GM19240 (cell line): ENCODE measurements at regions not wholly inside any gene's neighbourhood (a gene's known extent, or its start where the extent isn't known, plus 50 kb on each side); places are given as distances from the start of the nearest gene placed in this dataset.
"Not testable (repeated sequence)": the region's sequence is repeated elsewhere in the genome, so short reads cannot be mapped to it uniquely, and the experiment has no call there.

Experiments used
- DNase-seq: peaks from one replicate; pipeline ENCODE4 v3.0.0; 2011; ENCODE audit warnings: low spot score; ENCODE audit not compliant: insufficient read length

- no peak for DNase-seq
These were observed 114.5 kb downstream of the DACT1 start for GRCh38 chr14:58752289-58752688.

GRCh38 chr14:58752771-58753201, 115.0 kb downstream of the DACT1 start:
- no peak for DNase-seq

GRCh38 chr14:58755031-58755925, 117.5 kb downstream of the DACT1 start:
- DNase-seq = no peak

GRCh38 chr14:58760121-58760520, 122.4 kb downstream of the DACT1 start:
- DNase-seq = no peak

GRCh38 chr14:58762629-58763028, 124.9 kb downstream of the DACT1 start:
- no peak for DNase-seq

- no peak for DNase-seq
These were observed 125.4 kb downstream of the DACT1 start for GRCh38 chr14:58763210-58763609.

- no peak for DNase-seq
These were observed 127.7 kb downstream of the DACT1 start for GRCh38 chr14:58765418-58765831.

- no peak for DNase-seq
These were observed 128.1 kb downstream of the DACT1 start for GRCh38 chr14:58765843-58766242.

- DNase-seq = no peak
These were observed 131.4 kb downstream of the DACT1 start for GRCh38 chr14:58769011-58769643.

- DNase-seq = no peak
These were observed 132.0 kb downstream of the DACT1 start for GRCh38 chr14:58769771-58770170.

GRCh38 chr14:58770491-58770982, 132.8 kb downstream of the DACT1 start:
- DNase-seq = no peak

- DNase-seq = no peak
These were observed 133.3 kb downstream of the DACT1 start for GRCh38 chr14:58771016-58771415.

- DNase-seq = no peak
These were observed 134.4 kb downstream of the DACT1 start for GRCh38 chr14:58772116-58772515.

- no peak for DNase-seq
These were observed 135.2 kb downstream of the DACT1 start for GRCh38 chr14:58772794-58773620.

- DNase-seq = no peak
These were observed 136.8 kb downstream of the DACT1 start for GRCh38 chr14:58774531-58774930.

- DNase-seq = not testable (repeated sequence)
These were observed 137.4 kb downstream of the DACT1 start for GRCh38 chr14:58775130-58775529.

- DNase-seq = no peak
These were observed 138.8 kb downstream of the DACT1 start for GRCh38 chr14:58776516-58776915.

GRCh38 chr14:58777541-58777979, 139.8 kb downstream of the DACT1 start:
- DNase-seq = no peak

GRCh38 chr14:58778202-58778601, 140.4 kb downstream of the DACT1 start:
- no peak for DNase-seq

- DNase-seq = no peak
These were observed 141.6 kb downstream of the DACT1 start for GRCh38 chr14:58779376-58779775.

GRCh38 chr14:58780185-58780584, 142.4 kb downstream of the DACT1 start:
- no peak for DNase-seq

GRCh38 chr14:58780605-58781004, 142.8 kb downstream of the DACT1 start:
- DNase-seq = no peak
